Astrocyte (in vitro differentiated cells and primary cell): ENCODE measurements at regions not wholly inside any gene's neighbourhood (a gene's known extent, or its start where the extent isn't known, plus 50 kb on each side); places are given as distances from the start of the nearest gene placed in this dataset.

Experiments used
- CTCF ChIP-seq: IDR thresholded peaks from 2 replicates; pipeline ENCODE4 v1.5.1; 2011; ENCODE audit warnings: low read depth, mild to moderate bottlenecking, inconsistent platforms, low read length, moderate library complexity; ENCODE audit not compliant: insufficient read depth
- EZH2 ChIP-seq: IDR thresholded peaks from 2 replicates; pipeline ENCODE4 v1.6.1; 2012; ENCODE audit warnings: mild to moderate bottlenecking, low read length, inconsistent platforms; ENCODE audit not compliant: insufficient read depth

GRCh38 chr2:47645246-47645645 lies 74.5 kb upstream of the KCNK12 start:
- no peak for TF ChIP-seq CTCF
- TF ChIP-seq EZH2, result no peak
